Right atrium auricular region (tissue), 2 donors: ENCODE measurements at regions not wholly inside any gene's neighbourhood (a gene's known extent, or its start where the extent isn't known, plus 50 kb on each side); places are given as distances from the start of the nearest gene placed in this dataset.

Experiments used
- DNase-seq: peaks from one replicate; pipeline ENCODE4 v3.0.0-alpha.2; 2019; ENCODE audit warnings: low spot score
- H3K27ac ChIP-seq, 2 donors: fragments of 200-600 bp; sonication (generic); 1 replicate in 1 of 2; 2 replicates in 1 of 2; pipeline ENCODE4 v1.5.1; 2016 to 2019
- H3K27me3 ChIP-seq, 2 donors: fragments of 200-600 bp; sonication (generic); one replicate each; pipeline versions ENCODE4 v1.5.1 to v1.6.0; 2017 to 2019
- H3K36me3 ChIP-seq: fragments of 200-600 bp; sonication (generic); one replicate; pipeline ENCODE4 v1.5.1; 2016
- H3K4me1 ChIP-seq, 2 donors: fragments of 200-600 bp; sonication (generic); one replicate each; pipeline versions ENCODE4 v1.5.1 to v1.6.0; 2017 to 2019
- H3K4me3 ChIP-seq, 2 donors: fragments of 200-600 bp; sonication (generic); 1 replicate in 1 of 2; 2 replicates in 1 of 2; pipeline ENCODE4 v1.5.1; 2017 to 2019; ENCODE audit warnings: mild to moderate bottlenecking in 1 of 2, moderate library complexity in 1 of 2
- H3K9me3 ChIP-seq, 2 donors: fragments of 200-600 bp; sonication (generic); one replicate each; pipeline ENCODE4 v1.5.1; 2019
- CTCF ChIP-seq, 2 donors: fragments of 200-600 bp; sonication (generic); IDR thresholded peaks; one replicate each; pipeline ENCODE4 v1.5.1; 2019; ENCODE audit warnings: antibody characterized with exemption in 2 of 2

DNA sequence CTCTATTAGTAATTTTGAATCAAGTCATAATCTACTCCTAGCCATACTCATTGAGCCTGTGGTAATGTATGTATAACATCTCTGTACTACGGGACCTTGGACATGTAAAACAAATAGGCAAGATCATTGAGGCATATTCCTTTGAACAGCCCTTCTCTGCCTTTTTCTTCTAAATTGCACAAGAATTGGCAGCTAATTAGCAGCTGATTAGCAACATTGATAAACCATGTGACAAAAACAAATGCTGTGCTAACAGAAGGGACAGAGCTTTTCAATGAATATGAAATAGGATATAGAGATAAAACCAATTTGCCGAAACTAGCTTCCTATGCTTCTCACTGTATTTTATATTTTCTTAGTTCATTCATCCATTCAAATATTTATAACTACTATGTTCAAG lies 1474.2 kb downstream of the FAM181B start:
- no peak for TF ChIP-seq CTCF (IDR thresholded peaks at IDR 0.05)
- no peak overlapping the region for H3K4me3 ChIP-seq
- H3K9me3 ChIP-seq = no peaks in the 10 kb centered on the region
- H3K36me3 ChIP-seq = no peaks in the 10 kb centered on the region
- H3K4me1 ChIP-seq = no peaks in the 10 kb centered on the region
- no peak for DNase-seq
- H3K27me3 ChIP-seq = no peaks in the 10 kb centered on the region
- H3K27ac ChIP-seq = no peak overlapping the region

DNA sequence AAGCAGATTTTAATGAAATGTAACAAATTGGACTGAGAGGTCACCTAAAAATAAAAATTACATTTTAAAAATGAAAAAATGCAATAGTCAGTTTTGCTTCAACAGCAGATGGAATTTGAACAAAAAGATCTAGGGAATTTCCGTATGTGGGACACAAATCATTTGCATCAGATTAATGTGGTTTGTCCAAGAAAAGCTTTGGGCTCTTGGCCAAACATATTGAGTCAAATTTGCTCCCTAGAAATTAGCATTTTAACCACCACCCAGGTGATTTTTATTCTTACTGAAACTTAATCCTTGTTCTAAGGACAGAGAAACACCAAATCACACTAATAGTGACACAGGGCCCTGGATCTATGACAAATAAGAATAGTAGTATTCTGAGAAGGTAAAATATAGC lies 1477.8 kb downstream of the FAM181B start:
- H3K27me3 ChIP-seq = no peaks in the 10 kb centered on the region
- H3K36me3 ChIP-seq = no peaks in the 10 kb centered on the region
- H3K4me1 ChIP-seq = no peaks in the 10 kb centered on the region
- H3K9me3 ChIP-seq = no peaks in the 10 kb centered on the region
- DNase-seq = no peak
- no peak for TF ChIP-seq CTCF (IDR thresholded peaks at IDR 0.05)
- no peak overlapping the region for H3K4me3 ChIP-seq
- no peak overlapping the region for H3K27ac ChIP-seq

GRCh38 chr11:81253244-81253643 lies 1480.4 kb downstream of the FAM181B start:
- no peak overlapping the region for H3K27ac ChIP-seq
- no peaks in the 10 kb centered on the region for H3K4me1 ChIP-seq
- no peaks in the 10 kb centered on the region for H3K9me3 ChIP-seq
- TF ChIP-seq CTCF (IDR thresholded peaks at IDR 0.05) = no peak
- no peaks in the 10 kb centered on the region for H3K27me3 ChIP-seq
- H3K4me3 ChIP-seq = no peak overlapping the region
- DNase-seq = no peak
- H3K36me3 ChIP-seq = no peaks in the 10 kb centered on the region

DNA sequence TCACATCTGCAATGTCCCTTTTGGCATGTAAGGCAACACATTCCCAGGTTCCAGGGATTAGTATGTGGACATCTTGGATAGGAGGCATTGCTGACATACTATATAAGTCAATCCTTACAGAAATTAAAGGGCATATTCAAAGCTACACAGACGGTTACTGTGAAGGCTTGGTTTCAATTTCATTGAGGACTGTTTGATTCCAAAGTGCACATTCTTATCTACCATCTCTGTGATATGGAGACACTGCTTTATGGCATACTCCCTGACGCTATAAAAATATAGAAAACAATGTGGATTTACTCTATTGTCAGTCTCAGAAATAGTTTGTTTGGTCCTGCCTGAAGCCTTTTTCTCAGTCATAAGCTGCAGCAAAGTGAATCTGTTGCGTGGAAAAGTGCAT lies 1486.7 kb downstream of the FAM181B start:
- H3K4me1 ChIP-seq = no peaks in the 10 kb centered on the region
- TF ChIP-seq CTCF (IDR thresholded peaks at IDR 0.05) = no peak
- DNase-seq = no peak

GRCh38 chr11:81245791-81246190 lies 1487.9 kb downstream of the FAM181B start:
- no peak for DNase-seq
- Histone ChIP-seq H3K36me3 (no peaks in the 10 kb centered on the region), H3K4me1 (no peaks in the 10 kb centered on the region), H3K27ac (no peak overlapping the region), H3K9me3 (no peaks in the 10 kb centered on the region), H3K27me3 (no peaks in the 10 kb centered on the region), H3K4me3 (no peak overlapping the region)
- TF ChIP-seq CTCF (IDR thresholded peaks at IDR 0.05) = no peak

More for the DNA sequence above, 1486.7 kb downstream of the FAM181B start:
- H3K27me3 ChIP-seq = no peaks in the 10 kb centered on the region
- no peaks in the 10 kb centered on the region for H3K9me3 ChIP-seq
- H3K27ac ChIP-seq = no peak overlapping the region
- H3K4me3 ChIP-seq = no peak overlapping the region
- H3K36me3 ChIP-seq = no peaks in the 10 kb centered on the region

- no peak for TF ChIP-seq CTCF (IDR thresholded peaks at IDR 0.05)
These were observed 1491.9 kb downstream of the FAM181B start for GRCh38 chr11:81241672-81242275.

More at GRCh38 chr11:81241672-81242275, 1491.9 kb downstream of the FAM181B start:
- H3K4me3 ChIP-seq = no peak overlapping the region
- no peaks in the 10 kb centered on the region for H3K9me3 ChIP-seq
- H3K27ac ChIP-seq = no peak overlapping the region
- no peaks in the 10 kb centered on the region for H3K27me3 ChIP-seq
- no peak for DNase-seq
- no peaks in the 10 kb centered on the region for H3K36me3 ChIP-seq
- H3K4me1 ChIP-seq = no peaks in the 10 kb centered on the region
